ENCODE measurements at regions not wholly inside any gene's neighbourhood (a gene's known extent, or its start where the extent isn't known, plus 50 kb on each side); places are given as distances from the start of the nearest gene placed in this dataset.

- H3K36me3 Mint-ChIP-seq, result no peaks in the 10 kb centered on the region
- no peak overlapping the region for H3K4me3 Mint-ChIP-seq
- peaks cover 0 to 3% (median 0%) of the 10 kb centered on the region in 8 donors for H3K9me3 Mint-ChIP-seq
- ChIA-PET POLR2A (ENCODE audit: partially characterized antibody) (no interaction called here), CTCF (ENCODE audit: partially characterized antibody) (no interaction called here)
- Histone ChIP-seq H3K9me3 (ENCODE audit: control insufficient read depth in 1 of 2, low read length in 2 of 2) (no peaks in the 10 kb centered on the region), H3K4me1 (ENCODE audit: insufficient read depth, low read length) (no peaks in the 10 kb centered on the region), H3K27me3 (ENCODE audit: insufficient read depth, low read length) (no peaks in the 10 kb centered on the region), H3K36me3 (ENCODE audit: insufficient read depth, low read length) (no peaks in the 10 kb centered on the region), H3K27ac (ENCODE audit: low read depth, low read length) (no peak overlapping the region), H3K4me3 (ENCODE audit: low read length in 2 of 2) (no peak overlapping the region)
- no peak for DNase-seq
- H3K4me1 Mint-ChIP-seq, result peaks cover 0 to 2% (median 0%) of the 10 kb centered on the region in 4 donors
- intact Hi-C loops (cut with micrococcal nuclease), result no loop called here
- H3K27me3 Mint-ChIP-seq, result no peaks in the 10 kb centered on the region
- no peak overlapping the region for H3K27ac Mint-ChIP-seq
These were observed 143.0 kb downstream of the KCNA5 start for GRCh38 chr12:5186715-5187114.

- Histone ChIP-seq H3K4me1 (ENCODE audit: insufficient read depth, low read length) (no peaks in the 10 kb centered on the region), H3K27ac (ENCODE audit: low read depth, low read length) (no peak overlapping the region), H3K36me3 (ENCODE audit: insufficient read depth, low read length) (no peaks in the 10 kb centered on the region), H3K9me3 (ENCODE audit: control insufficient read depth in 1 of 2, low read length in 2 of 2) (no peaks in the 10 kb centered on the region), H3K4me3 (ENCODE audit: low read length in 2 of 2) (no peak overlapping the region), H3K27me3 (ENCODE audit: insufficient read depth, low read length) (no peaks in the 10 kb centered on the region)
- CTCF ChIA-PET (ENCODE audit: partially characterized antibody), result no interaction called here
- POLR2A ChIA-PET (ENCODE audit: partially characterized antibody), result no interaction called here
- no peaks in the 10 kb centered on the region for H3K36me3 Mint-ChIP-seq
- peaks cover 0 to 2% (median 0%) of the 10 kb centered on the region in 4 donors for H3K4me1 Mint-ChIP-seq
- H3K27ac Mint-ChIP-seq, result no peak overlapping the region
- no peaks in the 10 kb centered on the region for H3K27me3 Mint-ChIP-seq
- DNase-seq, result no peak
- peaks cover 0 to 3% (median 0%) of the 10 kb centered on the region in 8 donors for H3K9me3 Mint-ChIP-seq
- intact Hi-C loops (cut with micrococcal nuclease), result no loop called here
- no peak overlapping the region for H3K4me3 Mint-ChIP-seq
These were observed 143.5 kb downstream of the KCNA5 start for GRCh38 chr12:5187136-5187535.

DNA sequence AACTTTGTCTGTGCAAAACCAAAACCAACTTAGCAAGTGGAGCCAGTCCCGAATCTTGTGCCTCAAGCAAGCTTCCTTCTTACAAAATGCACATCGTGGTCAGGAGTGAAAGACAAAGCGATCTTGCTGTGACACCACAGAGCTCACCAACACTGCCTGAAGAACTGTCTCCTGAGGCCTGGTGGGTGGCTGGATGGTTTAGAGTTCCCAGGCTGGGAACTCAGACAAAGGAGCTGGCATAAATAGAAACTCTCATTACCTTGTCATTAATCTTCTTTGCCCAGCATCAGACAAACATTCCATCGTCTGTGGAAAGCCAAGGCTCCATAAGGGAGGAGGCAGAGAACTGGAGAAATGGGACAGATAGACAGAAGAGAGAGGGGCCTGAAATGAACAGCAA is 144.8 kb downstream of the KCNA5 start:
- Mint-ChIP-seq H3K27ac (no peak overlapping the region), H3K27me3 (no peaks in the 10 kb centered on the region), H3K9me3 (peaks cover 0 to 3% (median 0%) of the 10 kb centered on the region in 8 donors), H3K4me1 (peaks cover 0 to 2% (median 0%) of the 10 kb centered on the region in 4 donors), H3K4me3 (no peak overlapping the region), H3K36me3 (no peaks in the 10 kb centered on the region)
- no peak for DNase-seq
- Histone ChIP-seq H3K27ac (ENCODE audit: low read depth, low read length) (no peak overlapping the region), H3K4me1 (ENCODE audit: insufficient read depth, low read length) (no peaks in the 10 kb centered on the region), H3K27me3 (ENCODE audit: insufficient read depth, low read length) (no peaks in the 10 kb centered on the region), H3K9me3 (ENCODE audit: control insufficient read depth in 1 of 2, low read length in 2 of 2) (no peaks in the 10 kb centered on the region), H3K36me3 (ENCODE audit: insufficient read depth, low read length) (no peaks in the 10 kb centered on the region), H3K4me3 (ENCODE audit: low read length in 2 of 2) (no peak overlapping the region)
- ChIA-PET CTCF (ENCODE audit: partially characterized antibody) (interaction anchor here (1.3 kb wide), 1 partner anchor 8 kb away, joined by 3 read pairs; no protein-coding TSS in a partner anchor), POLR2A (ENCODE audit: partially characterized antibody) (no interaction called here)
- intact Hi-C loops (cut with micrococcal nuclease), result no loop called here

GRCh38 chr12:5189173-5189572 is 145.5 kb downstream of the KCNA5 start:
- no peaks in the 10 kb centered on the region for H3K27me3 ChIP-seq (ENCODE audit: insufficient read depth, low read length)
- DNase-seq, result no peak
- no peak overlapping the region for H3K27ac ChIP-seq (ENCODE audit: low read depth, low read length)
- ChIA-PET POLR2A (ENCODE audit: partially characterized antibody) (no interaction called here), CTCF (ENCODE audit: partially characterized antibody) (interaction anchor here (1.3 to 1.4 kb wide), 2 partner anchors 8 to 10 kb away, joined by 3 read pairs; no protein-coding TSS in a partner anchor)
- peaks cover 0 to 3% (median 0%) of the 10 kb centered on the region in 8 donors for H3K9me3 Mint-ChIP-seq
- no peak overlapping the region for H3K27ac Mint-ChIP-seq
- H3K4me3 Mint-ChIP-seq, result no peak overlapping the region
- no peaks in the 10 kb centered on the region for H3K27me3 Mint-ChIP-seq
- no peaks in the 10 kb centered on the region for H3K4me1 ChIP-seq (ENCODE audit: insufficient read depth, low read length)
- no peaks in the 10 kb centered on the region for H3K36me3 Mint-ChIP-seq
- no peak overlapping the region for H3K4me3 ChIP-seq (ENCODE audit: low read length in 2 of 2)
- intact Hi-C loops (cut with micrococcal nuclease), result no loop called here
- H3K36me3 ChIP-seq (ENCODE audit: insufficient read depth, low read length), result no peaks in the 10 kb centered on the region
- H3K9me3 ChIP-seq (ENCODE audit: control insufficient read depth in 1 of 2, low read length in 2 of 2), result no peaks in the 10 kb centered on the region
- peaks cover 0 to 2% (median 0%) of the 10 kb centered on the region in 4 donors for H3K4me1 Mint-ChIP-seq

DNA sequence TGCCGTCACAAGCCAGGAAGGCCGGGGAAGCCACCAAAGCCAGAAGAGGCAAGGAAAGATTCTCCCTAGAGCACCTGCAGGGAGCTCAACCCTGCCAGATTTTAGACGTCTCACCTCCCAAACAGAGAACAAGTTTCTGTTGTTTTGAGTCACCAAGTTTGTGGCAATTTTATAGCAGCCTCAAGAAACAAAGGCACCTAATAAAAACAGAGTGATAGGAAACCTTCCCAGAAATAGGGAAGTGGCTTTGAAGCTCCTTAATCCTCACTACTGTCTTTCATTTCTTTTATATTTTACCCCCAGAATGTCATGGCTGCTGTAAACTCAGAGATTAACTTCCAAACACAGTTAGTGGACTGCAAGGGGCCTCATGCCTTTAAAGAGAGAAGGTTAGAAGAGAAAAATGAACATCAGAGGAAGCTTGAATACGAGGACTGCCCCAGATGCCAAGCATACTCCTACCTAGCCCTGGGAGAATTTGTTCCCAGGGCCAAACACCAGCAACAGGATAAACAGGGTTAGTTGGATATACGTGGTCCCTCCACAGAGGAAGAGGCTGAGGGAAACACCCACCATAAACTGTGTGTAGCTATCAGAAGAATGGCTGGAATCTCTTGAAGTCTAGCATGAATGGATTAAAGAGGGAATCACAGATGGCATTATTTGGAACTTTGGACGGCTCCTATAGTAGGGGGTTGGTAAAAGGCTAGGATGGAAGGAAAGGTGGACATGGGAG is 148.3 kb downstream of the KCNA5 start:
- no peaks in the 10 kb centered on the region for H3K4me1 ChIP-seq (ENCODE audit: insufficient read depth, low read length)
- POLR2A ChIA-PET (ENCODE audit: partially characterized antibody), result no interaction called here
- peaks cover 0 to 2% (median 0%) of the 10 kb centered on the region in 4 donors for H3K4me1 Mint-ChIP-seq
- H3K36me3 Mint-ChIP-seq, result no peaks in the 10 kb centered on the region
- H3K4me3 Mint-ChIP-seq, result no peak overlapping the region
- no peak for DNase-seq
- no peaks in the 10 kb centered on the region for H3K36me3 ChIP-seq (ENCODE audit: insufficient read depth, low read length)
- no peak overlapping the region for H3K27ac ChIP-seq (ENCODE audit: low read depth, low read length)
- no peaks in the 10 kb centered on the region for H3K27me3 ChIP-seq (ENCODE audit: insufficient read depth, low read length)
- intact Hi-C loops (cut with micrococcal nuclease), result no loop called here
- no peaks in the 10 kb centered on the region for H3K9me3 ChIP-seq (ENCODE audit: control insufficient read depth in 1 of 2, low read length in 2 of 2)
- H3K27me3 Mint-ChIP-seq, result peaks cover 0 to 2% of the 10 kb centered on the region in 2 donors
- peaks cover 0 to 6% (median 0%) of the 10 kb centered on the region in 8 donors for H3K9me3 Mint-ChIP-seq
- no peak overlapping the region for H3K27ac Mint-ChIP-seq
- CTCF ChIA-PET (ENCODE audit: partially characterized antibody), result no interaction called here
- no peak overlapping the region for H3K4me3 ChIP-seq (ENCODE audit: low read length in 2 of 2)

DNA sequence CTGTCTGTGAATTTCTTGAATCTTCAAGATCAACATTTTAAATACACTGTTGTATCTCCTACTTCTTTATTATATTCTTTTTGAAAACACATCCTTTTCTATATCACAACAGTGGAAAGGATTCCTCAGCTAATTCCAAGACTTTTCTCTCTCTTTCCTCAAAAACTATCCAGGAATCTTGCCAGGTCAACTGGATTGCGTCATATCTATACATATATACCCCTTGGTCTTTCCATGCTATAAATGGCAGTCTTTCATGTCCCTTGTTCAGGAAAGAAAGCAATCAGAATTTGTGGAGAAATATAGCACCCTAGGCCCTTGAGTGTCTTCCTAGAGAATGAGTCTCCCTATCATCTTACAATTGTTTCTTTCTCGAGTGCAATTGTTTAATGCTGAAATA is 149.0 kb downstream of the KCNA5 start:
- Histone ChIP-seq H3K36me3 (ENCODE audit: insufficient read depth, low read length) (no peaks in the 10 kb centered on the region), H3K4me3 (ENCODE audit: low read length in 2 of 2) (no peak overlapping the region), H3K27me3 (ENCODE audit: insufficient read depth, low read length) (no peaks in the 10 kb centered on the region), H3K4me1 (ENCODE audit: insufficient read depth, low read length) (no peaks in the 10 kb centered on the region), H3K9me3 (ENCODE audit: control insufficient read depth in 1 of 2, low read length in 2 of 2) (no peaks in the 10 kb centered on the region), H3K27ac (ENCODE audit: low read depth, low read length) (no peak overlapping the region)
- Mint-ChIP-seq H3K36me3 (no peaks in the 10 kb centered on the region), H3K27ac (no peak overlapping the region), H3K4me3 (no peak overlapping the region), H3K27me3 (peaks cover 2% of the 10 kb centered on the region in 2 donors), H3K9me3 (peaks cover 0 to 8% (median 0%) of the 10 kb centered on the region in 8 donors), H3K4me1 (peaks cover 0 to 2% (median 0%) of the 10 kb centered on the region in 4 donors)
- no peak for DNase-seq
- ChIA-PET POLR2A (ENCODE audit: partially characterized antibody) (no interaction called here), CTCF (ENCODE audit: partially characterized antibody) (no interaction called here)
- intact Hi-C loops (cut with micrococcal nuclease), result no loop called here

DNA sequence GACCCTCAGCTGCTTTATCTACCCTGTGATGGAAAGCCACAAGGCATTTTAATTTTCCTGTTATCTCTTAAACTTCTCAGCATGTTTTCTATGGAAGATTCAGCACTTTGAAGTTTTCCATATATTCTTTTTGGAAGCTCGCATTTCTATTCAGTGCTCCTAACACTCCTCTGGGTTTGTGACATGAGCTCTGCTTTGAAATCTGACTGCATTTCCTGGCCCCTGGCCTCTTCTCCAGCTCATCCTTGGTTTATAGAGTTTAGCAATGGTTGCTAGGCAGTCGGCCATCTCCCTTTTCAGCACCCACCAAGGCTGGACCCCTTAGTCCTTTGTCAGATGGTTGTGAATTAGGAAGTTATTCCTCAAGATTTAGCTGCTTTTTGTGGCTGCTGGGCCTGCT is 150.6 kb downstream of the KCNA5 start:
- H3K4me3 Mint-ChIP-seq, result no peak overlapping the region
- Histone ChIP-seq H3K36me3 (ENCODE audit: insufficient read depth, low read length) (no peaks in the 10 kb centered on the region), H3K4me3 (ENCODE audit: low read length in 2 of 2) (no peak overlapping the region), H3K4me1 (ENCODE audit: insufficient read depth, low read length) (no peaks in the 10 kb centered on the region), H3K27ac (ENCODE audit: low read depth, low read length) (no peak overlapping the region), H3K27me3 (ENCODE audit: insufficient read depth, low read length) (no peaks in the 10 kb centered on the region), H3K9me3 (ENCODE audit: control insufficient read depth in 1 of 2, low read length in 2 of 2) (no peaks in the 10 kb centered on the region)
- CTCF ChIA-PET (ENCODE audit: partially characterized antibody), result interaction anchor here (1.2 kb wide), 1 partner anchor 14 kb away, joined by 3 read pairs; no protein-coding TSS in a partner anchor
- POLR2A ChIA-PET (ENCODE audit: partially characterized antibody), result no interaction called here
- no peaks in the 10 kb centered on the region for H3K36me3 Mint-ChIP-seq
- H3K9me3 Mint-ChIP-seq, result peaks cover 0 to 4% (median 0%) of the 10 kb centered on the region in 8 donors
- no peak for DNase-seq
- H3K27me3 Mint-ChIP-seq, result peaks cover 7 to 11% of the 10 kb centered on the region in 2 donors
- intact Hi-C loops (cut with micrococcal nuclease), result no loop called here
- peaks cover 0 to 1% (median 0%) of the 10 kb centered on the region in 4 donors for H3K4me1 Mint-ChIP-seq
- H3K27ac Mint-ChIP-seq, result no peak overlapping the region

Measured in CD4-positive, alpha-beta memory T cell (primary cell).